Panc1 (cell line): ENCODE measurements at regions not wholly inside any gene's neighbourhood (a gene's known extent, or its start where the extent isn't known, plus 50 kb on each side); places are given as distances from the start of the nearest gene placed in this dataset.

Experiments used
- ATAC-seq: fragments of 200-7000 bp; cut with Tn5 transposase; 2 replicates; pipeline ENCODE4 v1.9.1; 2020; ENCODE audit warnings: mild to moderate bottlenecking, moderate library complexity
- BruUV-seq: library from RNA; stranded (reverse); fragments of 400-500 nt; replicated peaks from 2 replicates; lab custom pipeline; 2021; lab: Mats Ljungman, UMichigan
- CTCF ChIA-PET: fragments of 300-600 bp; sonication (Branson Sonifier 250); formaldehyde crosslinking; loops from one replicate; lab custom pipeline; 2022; ENCODE audit warnings: antibody characterized with exemption; lab: Charles Lee
- POLR2A ChIA-PET: fragments of 300-600 bp; sonication (Branson Sonifier 250); formaldehyde crosslinking; loops from one replicate; lab custom pipeline; 2022; ENCODE audit warnings: antibody characterized with exemption; lab: Charles Lee
- DNase-seq: peaks from one replicate; pipeline ENCODE4 v3.0.0-alpha.2; 2010; ENCODE audit warnings: low read depth, low spot score
- H3K27ac ChIP-seq: 2 replicates; pipeline ENCODE4 v1.5.1; 2011; ENCODE audit warnings: mild to moderate bottlenecking, low read length, inconsistent platforms
- H3K27me3 ChIP-seq: fragments of 200-500 bp; sonication (Bioruptor generic); 2 replicates; pipeline ENCODE4 v1.6.0; 2014; ENCODE audit warnings: low read length, inconsistent platforms; ENCODE audit not compliant: control insufficient read depth, insufficient read depth
- H3K36me3 ChIP-seq: fragments of 200-500 bp; sonication (Bioruptor generic); 2 replicates; pipeline ENCODE4 v1.5.1; 2014; ENCODE audit warnings: inconsistent platforms, mild to moderate bottlenecking, low read length, moderate library complexity; ENCODE audit not compliant: control insufficient read depth, insufficient read depth
- H3K4me1 ChIP-seq: 2 replicates; pipeline ENCODE4 v1.5.1; 2011; ENCODE audit warnings: inconsistent platforms, mild to moderate bottlenecking, low read length, moderate library complexity; ENCODE audit not compliant: control insufficient read depth, insufficient read depth
- H3K4me3 ChIP-seq, 2 experiments: 2 replicates each; pipeline ENCODE4 v1.5.1; 2011 to 2012; ENCODE audit warnings: low read depth in 2 of 2, low read length in 2 of 2, mild to moderate bottlenecking in 2 of 2, inconsistent platforms in 1 of 2, moderate library complexity in 1 of 2
- H3K9me3 ChIP-seq: fragments of 200-500 bp; sonication (Bioruptor generic); 2 replicates; pipeline ENCODE4 v1.5.1; 2014; ENCODE audit warnings: low read depth, mild to moderate bottlenecking, inconsistent platforms, low read length, moderate library complexity; ENCODE audit not compliant: control insufficient read depth, insufficient read depth
- CTCF ChIP-seq: fragments of 450-650 bp; IDR thresholded peaks from 2 replicates; pipeline ENCODE4 v1.5.1; 2017; ENCODE audit warnings: mild to moderate bottlenecking
- POLR2AphosphoS5 ChIP-seq: IDR thresholded peaks from 2 replicates; pipeline ENCODE4 v1.6.1; 2012; ENCODE audit warnings: mild to moderate bottlenecking, low read depth, low read length, moderate library complexity
- REST ChIP-seq, 2 experiments: IDR thresholded peaks; 2 replicates each; pipeline ENCODE4 v1.6.1; 2011 to 2012; ENCODE audit warnings: low read depth in 2 of 2, control low read depth in 1 of 2, low read length in 1 of 2, mild to moderate bottlenecking in 1 of 2, moderate library complexity in 1 of 2; ENCODE audit not compliant: insufficient read depth in 1 of 2
- SIN3A ChIP-seq: IDR thresholded peaks from 2 replicates; pipeline ENCODE4 v1.6.1; 2012; ENCODE audit warnings: low read depth, mild to moderate bottlenecking, low read length, moderate library complexity, borderline replicate concordance; ENCODE audit not compliant: insufficient read depth
- TCF7L2 ChIP-seq: IDR thresholded peaks from 2 replicates; pipeline ENCODE4 v1.6.1; 2011; ENCODE audit warnings: mild to moderate bottlenecking, low read depth, low read length, inconsistent platforms
- in situ Hi-C: cut with HindIII; loops from 2 replicates; pipeline ENCODE4 v1.10.0; 2016; ENCODE audit warnings: low sequenced_read_pairs, low pct_unique_long_range_greater_than_20kb
- intact Hi-C: fragments of 100-400 bp; cut with micrococcal nuclease; formaldehyde crosslinking; loops from one replicate; pipeline ENCODE4 v1.10.0; 2022; ENCODE audit not compliant: unreplicated experiment

GRCh38 chr7:128172963-128173362 is 68.1 kb upstream of the LEP start:
- CTCF ChIA-PET = no interaction called here
- Histone ChIP-seq H3K27me3 (peaks cover 7% of the 10 kb centered on the region; the same call in 1 of the 2 replicates), H3K4me3 (no peak overlapping the region), H3K4me1 (no peaks in the 10 kb centered on the region), H3K36me3 (no peaks in the 10 kb centered on the region), H3K9me3 (no peaks in the 10 kb centered on the region), H3K27ac (no peak overlapping the region)
- no TSS peak for BruUV-seq
- DNase-seq (no peak), ATAC-seq (no peak)
- in situ Hi-C loops (no loop called here), intact Hi-C loops (no loop called here)
- POLR2A ChIA-PET = no interaction called here
- TF ChIP-seq POLR2AphosphoS5 = no peak
- TF ChIP-seq TCF7L2 = no peak
- TF ChIP-seq CTCF = no peak
- no peak for TF ChIP-seq REST (IDR thresholded peaks at IDR 0.05; ENCODE audit: insufficient read depth in 1 of 2, low read depth in 2 of 2, low read length in 1 of 2)
- TF ChIP-seq SIN3A = no peak

GRCh38 chr7:128174386-128174785 is 66.7 kb upstream of the LEP start:
- intact Hi-C loops (no loop called here), in situ Hi-C loops (no loop called here)
- Histone ChIP-seq H3K9me3 (no peaks in the 10 kb centered on the region), H3K27me3 (peaks cover 5% of the 10 kb centered on the region; the same call in 1 of the 2 replicates), H3K27ac (no peak overlapping the region), H3K4me3 (no peak overlapping the region), H3K36me3 (no peaks in the 10 kb centered on the region), H3K4me1 (no peaks in the 10 kb centered on the region)
- CTCF ChIA-PET = no interaction called here
- POLR2A ChIA-PET = no interaction called here
- BruUV-seq = no TSS peak
- no peak for TF ChIP-seq REST (IDR thresholded peaks at IDR 0.05; ENCODE audit: insufficient read depth in 1 of 2, low read depth in 2 of 2, low read length in 1 of 2)
- no peak for DNase-seq
- ATAC-seq = no peak
